GM23248 (cell line): ENCODE measurements at regions not wholly inside any gene's neighbourhood (a gene's known extent, or its start where the extent isn't known, plus 50 kb on each side); places are given as distances from the start of the nearest gene placed in this dataset. TPM values are rescaled to one million over a fixed set of nuclear protein-coding genes. Genes with fewer than 3 reads are reported as not detected.

Experiments used
- DNase-seq: peaks from one replicate; pipeline ENCODE4 v3.0.0-alpha.2; 2015
- H2AFZ ChIP-seq: fragments of 200-600 bp; sonication (generic); 2 replicates; pipeline ENCODE4 v1.6.1; 2016; ENCODE audit warnings: antibody characterized with exemption
- H3F3A ChIP-seq: fragments of 200-600 bp; sonication (generic); 2 replicates; pipeline ENCODE4 v1.6.1; 2016; ENCODE audit warnings: mild to moderate bottlenecking, antibody characterized with exemption, mixed run types; ENCODE audit not compliant: insufficient read depth
- H3K27ac ChIP-seq: fragments of 200-600 bp; sonication (generic); 2 replicates; pipeline ENCODE4 v1.5.1; 2016; ENCODE audit warnings: mild to moderate bottlenecking
- H3K27me3 ChIP-seq: fragments of 200-600 bp; sonication (generic); replicated peaks from 2 replicates; pipeline ENCODE4 v1.6.1; 2016; ENCODE audit warnings: mild to moderate bottlenecking; ENCODE audit not compliant: insufficient read depth
- H3K36me3 ChIP-seq: fragments of 200-600 bp; sonication (generic); 2 replicates; pipeline ENCODE4 v1.6.1; 2016; ENCODE audit warnings: low read depth, mild to moderate bottlenecking
- H3K4me1 ChIP-seq: fragments of 200-600 bp; sonication (generic); 2 replicates; pipeline ENCODE4 v1.6.1; 2016; ENCODE audit warnings: mild to moderate bottlenecking; ENCODE audit not compliant: insufficient read depth
- H3K4me2 ChIP-seq: fragments of 200-600 bp; sonication (generic); one replicate; pipeline ENCODE4 v1.6.1; 2016; ENCODE audit warnings: mild to moderate bottlenecking; ENCODE audit not compliant: unreplicated experiment
- H3K4me3 ChIP-seq: fragments of 200-600 bp; sonication (generic); 2 replicates; pipeline ENCODE4 v1.5.1; 2016; ENCODE audit warnings: mild to moderate bottlenecking
- H3K79me2 ChIP-seq: fragments of 200-600 bp; sonication (generic); 2 replicates; pipeline ENCODE4 v1.6.1; 2016; ENCODE audit warnings: mild to moderate bottlenecking; ENCODE audit not compliant: insufficient read depth
- H3K9ac ChIP-seq: fragments of 200-600 bp; sonication (generic); 2 replicates; pipeline ENCODE4 v1.6.1; 2016; ENCODE audit warnings: mild to moderate bottlenecking
- H3K9me2 ChIP-seq: fragments of 200-600 bp; sonication (generic); 2 replicates; pipeline ENCODE4 v1.6.1; 2016; ENCODE audit warnings: mixed run types, mild to moderate bottlenecking, moderate library complexity; ENCODE audit not compliant: insufficient read depth
- H3K9me3 ChIP-seq: fragments of 200-600 bp; sonication (generic); one replicate; pipeline ENCODE4 v1.6.1; 2017; ENCODE audit warnings: low read depth
- H4K20me1 ChIP-seq: fragments of 200-600 bp; sonication (generic); 2 replicates; pipeline ENCODE4 v1.6.0; 2016; ENCODE audit not compliant: insufficient read depth
- EZH2 ChIP-seq: fragments of 200-600 bp; sonication (generic); IDR thresholded peaks from 2 replicates; pipeline ENCODE4 v1.6.1; 2018; ENCODE audit warnings: antibody characterized with exemption, mild to moderate bottlenecking; ENCODE audit not compliant: insufficient read depth, poor library complexity, severe bottlenecking
- EZH2phosphoT487 ChIP-seq: fragments of 200-600 bp; sonication (generic); IDR thresholded peaks from 2 replicates; pipeline ENCODE4 v1.6.1; 2018; ENCODE audit warnings: antibody characterized with exemption, moderate library complexity, mild to moderate bottlenecking, low read depth; ENCODE audit not compliant: insufficient read depth
- WGBS, 2 experiments: methylation state at CpG; one replicate each; pipeline ENCODE4 v1.1.6; 2015 to 2017; ENCODE audit warnings: low lambda C conversion rate in 2 of 2, low coverage in 1 of 2; ENCODE audit errors: missing lambda C conversion rate in 2 of 2; 5-methylcytosine and 5-hydroxymethylcytosine counted together
- in situ Hi-C: fragments of 300-500 bp; cut with MboI; formaldehyde crosslinking; loops from 2 replicates; pipeline ENCODE4 v1.15.0; 2020
- small RNA-seq: library from RNA; depleted of rRNA; stranded (forward); fragments of <200 nt; gene quantifications from one replicate; pipeline ENCODE3, GENCODE V24; 2014; ENCODE audit warnings: low read depth, low replicate concordance

DNA sequence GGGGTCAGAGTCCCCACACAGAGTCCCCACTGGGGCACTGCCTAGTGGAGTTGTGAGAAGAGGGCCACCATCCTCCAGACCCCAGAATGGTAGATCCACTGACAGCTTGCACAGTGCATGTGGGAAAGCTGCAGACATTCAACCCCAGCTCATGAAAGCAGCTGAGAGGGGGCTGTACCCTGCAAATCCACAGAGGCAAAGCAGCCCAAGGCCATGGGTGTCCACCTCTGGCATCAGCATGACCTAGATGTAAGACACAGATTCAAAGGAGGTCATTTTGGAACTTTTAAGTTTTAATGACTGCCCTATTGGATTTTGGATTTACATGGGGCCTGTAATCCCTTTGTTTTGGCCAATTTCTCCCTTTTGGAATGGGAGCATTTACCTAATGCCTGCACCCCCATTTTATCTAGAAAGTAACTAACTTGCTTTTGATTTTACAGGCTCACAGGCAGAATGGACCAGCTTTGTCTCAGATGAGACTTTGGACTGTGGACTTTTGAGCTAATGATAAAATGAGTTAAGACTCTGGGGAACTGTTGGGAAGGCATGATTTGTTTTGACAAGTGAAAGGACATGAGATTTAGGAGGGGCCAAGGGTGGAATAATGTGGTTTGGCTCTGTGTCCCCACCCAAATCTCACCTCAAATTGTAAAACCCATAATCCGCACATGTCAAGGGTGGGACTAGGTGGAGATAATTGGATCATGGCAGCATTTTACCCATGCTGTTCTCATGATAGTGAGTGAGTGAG lies 56.3 kb upstream of the ITGA1 start:
- 100% methylated on average over 1 of the region's 1 CpG for WGBS, 2 experiments
- Histone ChIP-seq H3K4me2 (no peak overlapping the region), H3K4me3 (no peak overlapping the region), H3K9me3 (no peaks in the 10 kb centered on the region), H3K79me2 (no peaks in the 10 kb centered on the region), H3K27me3 (no peaks in the 10 kb centered on the region), H3K4me1 (peaks cover 14% of the 10 kb centered on the region), H3K36me3 (no peaks in the 10 kb centered on the region), H3K9ac (no peak overlapping the region), H3K27ac (no peak overlapping the region), H2AFZ (no peak overlapping the region), H4K20me1 (no peaks in the 10 kb centered on the region), H3F3A (no peaks in the 10 kb centered on the region), H3K9me2 (no peaks in the 10 kb centered on the region)
- DNase-seq = no peak
- in situ Hi-C loops = no loop called here
- TF ChIP-seq EZH2 (no peak), EZH2phosphoT487 (no peak)

DNA sequence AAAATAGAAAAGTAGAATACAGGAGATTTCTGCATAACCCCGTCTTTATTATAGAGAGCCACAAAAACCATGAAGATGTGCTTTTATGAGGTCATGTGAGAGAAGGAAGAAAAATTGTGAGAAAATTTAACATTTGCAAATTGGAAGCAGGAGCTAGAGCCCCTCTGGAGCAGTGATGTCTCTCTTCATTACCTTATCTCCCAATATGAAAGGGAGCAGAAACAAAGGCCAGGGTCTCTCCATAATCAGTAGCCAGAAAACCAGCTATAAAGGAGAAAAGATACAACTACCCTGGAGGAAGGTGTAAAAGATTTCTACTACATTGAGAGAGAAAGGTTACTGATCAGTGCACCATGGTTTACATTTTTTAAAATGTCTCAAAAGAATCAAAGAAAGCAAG lies 53.2 kb upstream of the ITGA1 start:
- peaks cover 3% of the 10 kb centered on the region; the same call in 1 of the 2 replicates for H3K4me1 ChIP-seq
- no peak for DNase-seq
- no peak overlapping the region for H3K9ac ChIP-seq
- H3K27ac ChIP-seq = no peak overlapping the region
- no peaks in the 10 kb centered on the region for H3K9me2 ChIP-seq
- no peaks in the 10 kb centered on the region for H3F3A ChIP-seq
- H3K36me3 ChIP-seq = no peaks in the 10 kb centered on the region
- H3K9me3 ChIP-seq = no peaks in the 10 kb centered on the region
- no peaks in the 10 kb centered on the region for H3K79me2 ChIP-seq
- H3K4me3 ChIP-seq = no peak overlapping the region
- in situ Hi-C loops = no loop called here
- no peak overlapping the region for H2AFZ ChIP-seq
- H3K4me2 ChIP-seq = no peak overlapping the region
- 100% methylated on average over 1 of the region's 1 CpG for WGBS, 2 experiments
- H3K27me3 ChIP-seq = no peaks in the 10 kb centered on the region
- H4K20me1 ChIP-seq = no peaks in the 10 kb centered on the region
- TF ChIP-seq EZH2phosphoT487 = no peak
- no peak for TF ChIP-seq EZH2

DNA sequence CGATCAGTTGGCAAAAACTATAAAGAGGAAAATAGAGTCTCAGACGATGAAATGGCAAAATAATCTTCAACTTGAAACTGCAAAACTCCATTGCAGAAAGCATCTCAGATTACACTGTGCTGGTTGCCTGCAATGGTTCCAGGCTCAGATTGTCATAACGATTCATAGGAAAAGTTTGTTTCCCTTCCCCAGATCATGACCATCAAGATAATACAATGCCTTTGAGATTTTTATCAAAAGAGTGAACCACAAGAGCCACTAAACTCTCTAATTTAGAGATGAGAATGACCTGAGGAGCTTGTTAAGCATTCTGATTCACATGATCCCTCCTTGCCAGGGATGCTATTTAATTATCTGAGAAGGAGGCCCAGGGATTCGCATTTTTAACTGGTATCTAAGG lies 52.6 kb upstream of the ITGA1 start:
- Histone ChIP-seq H3K4me2 (no peak overlapping the region), H3K9ac (no peak overlapping the region), H3F3A (no peaks in the 10 kb centered on the region), H3K36me3 (no peaks in the 10 kb centered on the region), H3K9me2 (no peaks in the 10 kb centered on the region), H4K20me1 (no peaks in the 10 kb centered on the region), H3K27me3 (no peaks in the 10 kb centered on the region), H3K4me3 (no peak overlapping the region), H3K4me1 (peaks cover 3% of the 10 kb centered on the region; the same call in 1 of the 2 replicates), H3K9me3 (no peaks in the 10 kb centered on the region), H3K27ac (no peak overlapping the region), H3K79me2 (no peaks in the 10 kb centered on the region), H2AFZ (no peak overlapping the region)
- WGBS, 2 experiments = 70 to 73% methylated on average over 4 of the region's 4 CpGs
- in situ Hi-C loops = no loop called here
- no peak for TF ChIP-seq EZH2
- DNase-seq = no peak

Small RNA genes lying in the stretch of these regions (small RNA-seq; reads per million reads assigned to genes)
- gene RPS17P11 = not detected
